ENCODE measurements at regions not wholly inside any gene's neighbourhood (a gene's known extent, or its start where the extent isn't known, plus 50 kb on each side); places are given as distances from the start of the nearest gene placed in this dataset.

DNA sequence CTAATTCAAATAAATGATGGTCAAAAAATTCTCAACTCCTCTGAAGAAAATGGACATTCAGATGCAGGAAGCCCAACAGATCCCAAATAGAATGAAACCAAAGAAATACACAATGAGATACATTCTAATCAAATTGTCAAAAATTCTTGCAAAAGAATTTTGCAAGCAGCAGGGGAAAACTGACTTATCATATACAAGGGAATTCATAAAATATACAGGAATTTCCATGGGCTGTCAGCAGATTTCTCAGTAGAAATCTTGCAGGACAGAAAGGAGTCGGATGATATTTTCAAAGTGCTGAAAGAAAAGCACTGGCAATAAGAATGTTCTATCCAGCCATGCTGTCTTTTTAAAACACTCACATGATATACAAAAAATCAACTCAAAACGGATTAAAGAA lies 194.6 kb upstream of the ZC3H12C start:
- no peaks in the 10 kb centered on the region for H3K9me3 ChIP-seq (ENCODE audit: low read depth)
- DNase-seq (ENCODE audit: low read depth in 1 of 2, low spot score in 1 of 2), result no peak
- TF ChIP-seq CTCF (IDR thresholded peaks at IDR 0.05; ENCODE audit: low read depth, low read length), result no peak
- peaks cover 10% of the 10 kb centered on the region for H3K4me1 ChIP-seq (ENCODE audit: low read depth)
- H3K4me3 ChIP-seq, result no peak overlapping the region
- no peaks in the 10 kb centered on the region for H3K27me3 ChIP-seq
- no peak overlapping the region for H3K27ac ChIP-seq
- no peaks in the 10 kb centered on the region for H3K36me3 ChIP-seq

- no peaks in the 10 kb centered on the region for H3K9me3 ChIP-seq (ENCODE audit: low read depth)
- no peak overlapping the region for H3K27ac ChIP-seq
- no peaks in the 10 kb centered on the region for H3K4me1 ChIP-seq (ENCODE audit: low read depth)
- no peaks in the 10 kb centered on the region for H3K36me3 ChIP-seq
- TF ChIP-seq CTCF (IDR thresholded peaks at IDR 0.05; ENCODE audit: low read depth, low read length), result no peak
- H3K4me3 ChIP-seq, result no peak overlapping the region
- peak in 1 of 2 donors; percentile 0 for DNase-seq (ENCODE audit: low read depth in 1 of 2, low spot score in 1 of 2)
- H3K27me3 ChIP-seq, result no peaks in the 10 kb centered on the region
These were observed 190.3 kb upstream of the ZC3H12C start for GRCh38 chr11:109902764-109903433.

DNA sequence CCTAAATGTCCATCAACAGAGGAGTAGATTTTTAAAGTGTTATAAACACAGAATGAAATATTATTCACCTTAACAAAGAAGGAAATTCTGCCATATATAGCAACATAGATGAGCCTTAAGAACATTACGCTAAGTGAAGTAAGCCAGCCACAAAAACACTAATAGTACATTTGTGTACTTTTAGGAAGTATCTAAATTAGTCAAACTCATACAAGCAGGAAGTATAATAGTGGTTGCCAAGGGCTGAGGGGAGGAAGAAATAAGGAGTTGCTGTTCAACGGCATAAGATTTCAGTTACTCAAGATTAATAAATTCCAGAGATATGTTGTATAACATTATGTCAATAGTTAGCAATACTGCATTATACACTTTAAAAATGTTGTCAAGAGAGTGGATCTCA lies 181.7 kb upstream of the ZC3H12C start:
- no peaks in the 10 kb centered on the region for H3K27me3 ChIP-seq
- no peak overlapping the region for H3K27ac ChIP-seq
- no peaks in the 10 kb centered on the region for H3K9me3 ChIP-seq (ENCODE audit: low read depth)
- H3K4me3 ChIP-seq, result no peak overlapping the region
- no peak for TF ChIP-seq CTCF (IDR thresholded peaks at IDR 0.05; ENCODE audit: low read depth, low read length)
- H3K4me1 ChIP-seq (ENCODE audit: low read depth), result no peaks in the 10 kb centered on the region
- H3K36me3 ChIP-seq, result no peaks in the 10 kb centered on the region
- peak in 1 of 2 donors; percentile 3 for DNase-seq (ENCODE audit: low read depth in 1 of 2, low spot score in 1 of 2)

GRCh38 chr11:109914038-109914437 lies 179.2 kb upstream of the ZC3H12C start:
- no peak for TF ChIP-seq CTCF (IDR thresholded peaks at IDR 0.05; ENCODE audit: low read depth, low read length)
- no peaks in the 10 kb centered on the region for H3K27me3 ChIP-seq
- no peak overlapping the region for H3K27ac ChIP-seq
- no peak for DNase-seq (ENCODE audit: low read depth in 1 of 2, low spot score in 1 of 2)
- no peaks in the 10 kb centered on the region for H3K36me3 ChIP-seq
- no peak overlapping the region for H3K4me3 ChIP-seq
- H3K4me1 ChIP-seq (ENCODE audit: low read depth), result no peaks in the 10 kb centered on the region
- no peaks in the 10 kb centered on the region for H3K9me3 ChIP-seq (ENCODE audit: low read depth)

GRCh38 chr11:109914809-109915653 lies 178.2 kb upstream of the ZC3H12C start:
- Histone ChIP-seq H3K27me3 (no peaks in the 10 kb centered on the region), H3K27ac (no peak overlapping the region), H3K4me3 (no peak overlapping the region), H3K4me1 (ENCODE audit: low read depth) (no peaks in the 10 kb centered on the region), H3K36me3 (no peaks in the 10 kb centered on the region), H3K9me3 (ENCODE audit: low read depth) (no peaks in the 10 kb centered on the region)
- no peak for TF ChIP-seq CTCF (IDR thresholded peaks at IDR 0.05; ENCODE audit: low read depth, low read length)
- DNase-seq (ENCODE audit: low read depth in 1 of 2, low spot score in 1 of 2), result peak in 1 of 2 donors; percentile 25
